RPMI8226 (cell line): ENCODE measurements at regions not wholly inside any gene's neighbourhood (a gene's known extent, or its start where the extent isn't known, plus 50 kb on each side); places are given as distances from the start of the nearest gene placed in this dataset.
"Not testable (repeated sequence)": the region's sequence is repeated elsewhere in the genome, so short reads cannot be mapped to it uniquely, and the experiment has no call there.

ENCODE experiments used
- DNase-seq: peaks from one replicate; pipeline ENCODE4 v3.0.0-alpha.2; 2015

DNA sequence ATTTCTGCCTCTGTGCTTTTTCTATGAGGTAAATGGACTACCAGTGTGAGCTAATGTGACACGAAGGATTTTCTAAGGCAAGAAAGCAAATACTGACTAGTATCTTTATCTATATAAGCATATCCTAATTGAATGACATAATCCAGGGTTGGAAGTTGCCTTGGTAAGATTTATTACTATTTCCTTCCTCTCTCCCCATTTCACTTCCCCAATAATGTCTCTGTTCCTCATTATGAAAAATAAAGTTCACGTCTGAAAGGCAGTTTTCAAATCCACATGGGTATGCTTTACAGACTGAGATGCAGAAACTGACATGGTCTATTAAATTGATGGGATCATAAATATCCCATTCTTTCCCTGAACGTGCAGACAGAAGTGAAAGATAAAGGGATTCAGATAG lies 86.0 kb downstream of the DTWD1 start:
- no peak for DNase-seq

DNA sequence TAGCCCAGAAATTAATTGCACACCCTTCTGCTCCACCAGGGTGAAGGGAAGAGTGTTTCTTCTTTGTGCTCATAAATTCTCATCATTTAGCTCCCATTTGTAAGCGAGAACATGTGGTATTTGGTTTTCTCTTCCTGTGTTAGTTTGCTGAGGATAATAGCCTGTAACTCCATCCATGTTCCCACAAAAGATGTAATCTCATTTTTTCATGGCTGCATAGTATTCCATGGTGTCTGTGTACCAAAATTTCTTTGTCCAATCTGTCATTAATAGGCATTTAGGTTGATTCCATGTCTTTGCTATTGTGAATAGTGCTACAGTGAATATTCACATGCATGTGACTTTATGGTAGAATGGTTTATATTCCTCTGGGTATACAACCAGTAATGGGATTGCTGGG lies 86.8 kb downstream of the DTWD1 start:
- no peak for DNase-seq

DNA sequence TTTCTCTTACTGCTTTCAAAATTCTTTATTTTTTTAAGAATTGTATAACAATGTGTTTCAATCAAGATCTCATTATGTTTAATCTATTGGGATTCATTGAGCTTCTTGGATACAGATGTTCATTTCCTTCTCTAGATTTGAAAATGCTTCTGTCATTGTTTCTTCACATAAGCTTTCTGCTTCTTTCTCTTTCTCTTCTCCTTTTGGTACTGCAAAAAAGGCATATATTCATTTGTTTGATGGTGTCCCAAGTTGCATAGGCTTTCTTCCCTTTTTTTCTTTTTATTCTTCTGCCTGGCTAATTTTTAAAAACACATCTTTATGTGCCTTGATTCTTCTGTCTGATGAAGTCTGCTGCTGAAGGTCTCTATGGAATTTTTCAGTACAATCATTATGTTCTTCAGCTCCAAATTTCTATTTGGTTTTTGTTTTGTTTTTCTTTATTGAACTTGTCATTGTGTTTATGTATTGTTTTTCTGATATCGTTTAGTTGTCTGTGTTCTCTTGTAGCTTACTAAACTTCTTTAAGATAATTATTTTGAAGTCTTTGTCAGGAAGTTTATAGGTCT lies 88.9 kb downstream of the DTWD1 start:
- DNase-seq: no peak

DNA sequence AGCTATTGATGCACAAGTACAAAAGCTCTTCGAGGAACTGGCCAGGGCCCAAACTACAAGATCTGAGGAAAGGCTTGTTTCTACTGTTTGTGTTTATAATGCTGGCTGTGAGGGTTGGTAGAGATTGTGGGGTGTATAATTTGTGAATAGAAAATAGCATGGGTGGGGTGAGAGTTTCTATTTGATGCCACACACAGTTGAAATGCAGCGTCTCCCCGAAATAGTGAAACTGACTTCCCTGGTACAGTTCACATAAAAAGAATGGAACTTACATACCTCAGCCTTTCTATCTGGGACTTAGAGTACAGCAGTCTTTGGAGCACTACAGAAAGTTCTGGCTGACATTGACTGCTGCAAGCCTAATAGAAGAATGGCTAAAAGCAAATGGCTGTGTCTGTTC lies 91.3 kb downstream of the DTWD1 start:
- DNase-seq: no peak

DNA sequence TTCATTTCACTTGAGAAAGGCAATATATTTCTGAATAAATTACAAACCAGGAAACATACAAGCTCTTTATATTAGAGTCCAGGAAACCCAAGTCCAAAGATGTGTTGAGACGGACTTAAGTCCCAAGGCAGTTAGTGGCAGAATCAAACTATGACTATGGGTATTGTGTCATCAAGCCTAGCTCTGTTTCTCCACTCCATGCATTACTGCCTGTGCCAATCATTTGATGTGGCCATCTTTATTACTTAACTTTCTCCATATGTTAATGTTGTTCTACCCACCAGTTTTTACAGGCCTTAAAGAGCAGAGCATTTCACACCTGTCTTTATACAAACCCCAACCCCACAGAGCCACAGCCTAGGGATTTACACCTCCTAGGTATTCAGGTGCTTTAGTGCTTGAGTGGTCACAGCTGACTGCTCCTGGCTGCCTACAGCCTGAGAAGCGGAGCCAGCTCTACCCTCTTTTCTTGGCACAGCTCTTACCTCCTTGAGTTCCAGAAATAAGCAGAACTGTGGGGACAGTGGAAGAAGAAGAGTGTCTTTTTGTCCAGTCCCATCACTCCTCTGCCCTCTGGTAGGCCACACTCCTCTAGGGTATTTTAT lies 92.1 kb downstream of the DTWD1 start:
- no peak for DNase-seq

DNA sequence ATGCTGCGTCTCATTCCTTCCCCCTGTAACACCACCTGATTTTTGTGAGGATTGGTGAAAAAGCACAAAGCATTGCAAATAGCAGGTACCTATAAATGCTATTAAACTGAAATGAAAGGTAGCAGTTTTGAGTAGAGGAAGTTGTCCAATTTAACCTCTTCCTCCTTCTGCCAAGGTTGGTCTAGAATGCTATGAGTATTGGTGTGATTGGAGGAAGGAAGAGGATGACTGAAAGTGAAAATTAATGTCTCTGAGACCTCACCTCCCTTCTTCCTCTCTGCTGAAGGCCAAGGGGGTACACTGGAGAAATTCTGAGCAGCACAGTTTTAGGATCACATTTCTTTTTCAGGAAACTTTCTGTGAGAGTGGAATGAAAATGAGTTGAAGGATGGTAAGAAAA lies 94.4 kb downstream of the DTWD1 start:
- DNase-seq: no peak

DNA sequence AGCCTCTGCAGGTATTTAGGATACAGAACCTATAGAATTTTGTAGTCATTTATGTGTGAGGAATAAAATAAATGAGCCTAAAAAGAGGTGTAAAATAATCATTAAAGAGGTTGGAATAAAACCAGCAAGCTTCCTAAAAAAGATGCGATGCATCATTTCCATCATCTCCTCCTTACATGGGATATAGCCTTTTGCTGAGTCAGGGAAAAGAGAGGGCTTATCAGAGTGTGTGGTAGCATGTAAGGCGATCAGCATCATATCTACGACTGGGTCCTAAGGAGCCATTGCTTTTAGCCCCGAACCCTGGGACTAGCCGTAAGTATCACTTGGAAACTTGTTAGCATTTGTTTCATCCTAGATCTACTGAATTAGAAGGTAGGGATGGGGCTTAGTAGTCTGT lies 94.9 kb downstream of the DTWD1 start:
- no peak for DNase-seq

DNA sequence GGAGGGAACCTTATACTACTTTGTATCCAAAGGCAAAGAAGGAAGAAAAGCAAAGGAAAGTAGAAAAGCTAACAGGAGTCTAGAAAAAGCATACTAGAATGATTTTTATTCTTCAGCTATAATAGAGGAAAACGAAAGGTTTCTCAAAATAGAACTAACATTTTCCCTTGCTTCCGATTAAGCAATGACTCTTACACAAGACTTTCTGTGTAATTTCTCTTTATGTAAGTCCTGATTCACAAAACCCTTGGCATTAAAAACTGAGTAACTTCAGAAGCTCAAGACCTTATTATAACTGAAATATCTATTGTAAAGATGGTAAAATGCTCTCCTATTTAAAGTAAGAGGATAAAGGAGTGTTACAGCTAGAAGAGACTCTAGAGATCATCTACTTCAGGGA lies 97.4 kb downstream of the DTWD1 start:
- no peak for DNase-seq

DNA sequence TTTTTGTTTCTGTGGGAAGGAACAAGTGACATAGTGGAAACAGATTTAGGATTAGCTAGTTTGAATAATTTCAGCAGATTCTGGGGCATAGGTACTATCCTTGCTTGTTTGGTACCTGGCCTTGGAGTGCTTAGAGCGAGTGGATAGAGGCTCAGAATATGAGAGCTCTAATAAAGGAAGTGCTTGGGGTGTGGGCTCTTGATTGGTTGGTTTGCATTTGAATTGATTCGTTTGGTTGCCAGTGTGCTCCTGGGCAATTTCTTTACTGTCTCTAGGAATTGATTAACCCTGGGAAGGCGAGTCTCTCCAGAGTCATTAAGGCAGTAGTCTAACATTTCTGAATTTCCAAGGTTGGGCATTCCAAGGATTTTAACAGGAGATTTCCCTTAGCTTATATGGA lies 98.0 kb downstream of the DTWD1 start:
- no peak for DNase-seq

DNA sequence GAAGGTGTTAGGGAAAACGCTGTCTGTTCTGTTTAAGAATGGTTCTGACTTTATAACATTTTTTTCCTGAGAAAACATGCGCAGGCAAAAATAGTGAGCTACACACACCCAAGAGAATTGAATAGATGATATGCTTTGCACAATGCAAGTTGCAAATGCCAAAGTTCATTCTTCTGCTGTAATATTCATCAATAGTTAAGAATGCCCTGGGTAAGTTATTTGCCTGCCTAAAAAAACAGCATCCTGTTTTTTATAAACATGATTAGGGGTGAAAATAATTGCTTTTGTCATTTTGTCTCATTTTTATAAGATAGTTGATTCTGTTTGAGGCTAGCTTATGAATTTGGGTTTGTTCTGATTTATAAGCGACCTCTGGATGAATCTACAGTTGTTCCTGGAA lies 99.4 kb downstream of the DTWD1 start:
- no peak for DNase-seq

DNA sequence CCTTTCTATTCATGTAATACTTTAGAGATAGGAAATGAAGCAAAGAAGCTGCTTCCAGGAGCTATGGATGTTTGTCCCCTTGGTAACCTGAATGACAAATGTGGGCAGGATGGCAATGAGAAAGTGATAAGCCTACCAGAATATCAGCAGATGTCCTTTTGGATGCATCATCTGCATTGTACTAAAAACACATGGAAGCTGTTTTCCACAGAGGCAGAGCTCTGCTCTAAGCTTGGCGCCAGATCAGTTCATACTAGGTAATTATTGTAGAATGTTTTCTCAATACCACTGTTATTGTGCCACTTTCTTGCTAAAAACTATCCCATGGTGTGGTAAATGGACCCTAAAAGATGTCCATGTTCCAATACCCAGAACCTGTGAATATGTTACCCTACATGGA lies 100.2 kb downstream of the DTWD1 start:
- no peak for DNase-seq

DNA sequence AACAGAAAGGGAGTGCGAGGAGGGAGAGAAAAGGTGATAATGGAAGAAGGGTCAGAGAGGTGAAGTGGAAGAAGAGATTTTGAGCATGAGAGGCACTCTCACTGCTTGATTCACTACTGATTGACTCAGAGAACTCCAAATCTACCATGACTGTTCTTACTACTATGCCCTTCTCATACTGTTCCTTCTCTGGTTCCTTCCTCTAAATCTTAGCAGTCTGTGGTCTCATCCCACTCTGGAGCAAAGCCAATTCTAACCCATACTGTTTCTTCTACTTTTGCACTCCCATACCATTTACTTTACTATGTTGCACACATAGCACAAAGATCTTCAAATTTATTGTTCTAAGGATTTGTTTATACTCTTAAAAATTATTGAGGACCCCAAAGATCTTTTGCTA lies 100.8 kb downstream of the DTWD1 start:
- DNase-seq: no peak

DNA sequence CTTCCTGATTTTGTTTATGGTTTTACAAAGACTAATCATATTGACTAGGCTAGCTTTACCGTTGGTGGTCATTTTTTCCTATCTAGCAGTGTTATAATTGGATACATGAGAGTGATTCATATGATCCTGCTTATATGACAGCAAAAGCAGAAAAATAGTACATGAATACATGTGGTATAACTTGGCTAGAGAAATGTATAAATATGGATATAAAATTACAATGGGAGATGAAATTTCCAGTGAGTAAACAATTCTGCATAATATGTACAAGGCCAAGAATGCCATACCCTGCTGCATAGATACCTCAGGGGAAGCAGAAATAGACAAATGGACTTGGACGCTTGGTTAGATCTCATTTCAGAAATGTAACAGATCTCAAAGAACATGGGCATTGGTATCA lies 103.1 kb downstream of the DTWD1 start:
- DNase-seq: no peak

DNA sequence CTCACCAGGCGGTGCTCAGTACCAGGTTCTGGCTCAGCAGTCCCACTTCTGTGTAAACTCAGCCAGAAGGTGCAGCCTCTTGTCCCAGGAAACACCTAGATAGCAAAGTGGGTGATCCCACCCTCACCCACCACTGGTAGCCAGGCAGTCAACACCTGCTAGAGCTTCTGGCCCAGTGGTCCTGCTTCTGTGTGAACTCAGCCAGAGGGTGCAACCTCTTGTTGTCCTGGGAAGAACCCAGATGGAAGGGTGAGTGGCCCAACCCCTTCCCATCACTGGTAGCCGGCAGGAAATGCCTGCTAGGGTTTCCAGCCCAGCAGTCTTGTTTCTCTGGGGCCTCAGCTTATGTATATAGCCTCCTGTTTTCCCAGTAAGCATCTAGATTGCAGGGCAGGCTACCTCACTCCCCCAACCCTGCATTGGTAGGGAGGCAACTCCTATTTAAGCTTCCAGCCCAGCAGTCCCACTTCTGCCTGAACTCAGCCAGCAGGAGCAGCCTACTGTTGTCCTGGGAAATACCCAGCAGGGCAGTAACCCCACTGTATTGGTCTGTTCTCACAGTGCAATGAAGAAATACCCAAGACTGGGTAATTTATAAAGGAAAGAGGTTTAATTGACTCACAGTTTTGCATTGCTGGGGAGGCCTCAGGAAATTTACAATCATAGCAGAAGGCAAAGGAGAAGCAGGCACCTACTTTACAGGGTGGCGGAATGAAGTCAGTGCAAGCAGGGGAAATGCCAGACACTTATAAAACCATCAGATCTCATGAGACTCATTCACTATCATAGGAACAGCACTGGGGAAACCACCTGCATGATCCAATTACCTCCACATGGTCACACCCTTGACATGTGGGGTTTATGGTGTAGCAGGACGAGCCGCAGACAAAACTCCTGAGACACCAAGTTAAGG lies 110.6 kb downstream of the DTWD1 start:
- DNase-seq: no peak

DNA sequence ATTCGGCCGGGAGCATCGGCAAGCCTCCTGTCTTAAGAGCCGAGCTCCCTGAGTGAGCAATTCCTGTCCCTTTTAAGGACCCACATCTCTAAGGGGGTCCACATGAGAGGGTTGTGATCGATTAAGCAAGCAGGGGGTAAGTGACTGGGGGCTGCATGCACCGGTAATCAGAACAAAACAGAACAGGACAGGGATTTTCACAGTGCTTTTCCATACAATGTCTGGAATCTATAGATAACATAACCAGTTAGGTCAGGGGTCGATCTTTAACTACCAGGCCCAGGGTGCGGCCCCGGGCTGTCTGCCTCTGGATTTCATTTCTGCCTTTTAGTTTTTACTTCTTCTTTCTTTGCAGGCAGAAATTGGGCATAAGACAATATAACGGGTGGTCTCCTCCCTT lies 111.3 kb downstream of the DTWD1 start:
- DNase-seq: not testable (repeated sequence)

DNA sequence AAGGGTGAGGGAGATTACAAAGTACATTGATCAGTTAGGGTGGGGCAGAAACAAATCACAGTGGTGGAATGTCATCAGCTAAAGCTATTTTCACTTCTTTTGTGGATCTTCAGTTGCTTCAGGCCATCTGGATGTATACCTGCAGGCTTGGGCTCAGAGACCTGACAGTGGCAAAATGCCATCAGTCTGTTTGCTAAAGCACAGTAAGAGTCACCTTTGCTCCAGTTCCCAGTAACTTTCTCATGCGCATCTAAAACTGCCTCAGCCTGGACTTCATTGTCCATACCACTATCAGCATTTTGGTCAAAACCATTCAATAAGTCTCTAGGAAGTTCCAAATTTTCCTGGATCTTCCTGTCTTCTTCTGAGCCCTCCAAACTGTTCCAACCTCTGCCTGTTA lies 113.2 kb downstream of the DTWD1 start:
- peak; percentile 23 for DNase-seq

DNA sequence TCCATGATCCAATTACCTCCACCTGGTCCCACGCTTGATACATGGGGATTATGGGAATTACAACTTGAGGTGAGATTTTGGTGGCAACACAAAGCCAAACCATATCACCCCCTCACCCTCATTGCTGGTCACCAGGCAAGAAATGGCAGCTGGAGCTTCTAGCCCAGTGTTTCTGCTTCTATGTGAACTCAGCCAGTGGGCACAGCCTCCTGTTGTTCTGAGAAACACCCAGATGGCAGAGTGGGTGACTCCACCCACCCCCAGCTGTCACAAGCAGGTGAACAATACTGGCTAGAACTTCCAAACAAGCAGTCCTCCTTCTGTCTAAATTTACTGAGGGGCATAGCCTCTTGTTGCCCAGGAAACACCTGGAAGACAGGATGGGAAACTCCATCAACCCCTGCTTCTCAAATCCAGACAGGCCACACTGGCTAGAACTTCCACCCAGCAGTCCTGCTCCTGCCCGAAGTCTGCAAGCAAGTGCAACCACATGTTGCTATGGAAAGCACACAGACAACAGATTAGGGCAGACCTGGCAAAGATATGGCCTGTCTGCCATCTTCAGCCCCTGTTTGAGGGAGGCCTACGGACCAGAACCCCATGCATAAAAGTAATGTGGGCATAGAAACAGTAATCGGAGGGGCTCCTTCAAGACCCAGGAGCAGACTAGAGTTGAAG lies 114.1 kb downstream of the DTWD1 start:
- peak; percentile 24 for DNase-seq

DNA sequence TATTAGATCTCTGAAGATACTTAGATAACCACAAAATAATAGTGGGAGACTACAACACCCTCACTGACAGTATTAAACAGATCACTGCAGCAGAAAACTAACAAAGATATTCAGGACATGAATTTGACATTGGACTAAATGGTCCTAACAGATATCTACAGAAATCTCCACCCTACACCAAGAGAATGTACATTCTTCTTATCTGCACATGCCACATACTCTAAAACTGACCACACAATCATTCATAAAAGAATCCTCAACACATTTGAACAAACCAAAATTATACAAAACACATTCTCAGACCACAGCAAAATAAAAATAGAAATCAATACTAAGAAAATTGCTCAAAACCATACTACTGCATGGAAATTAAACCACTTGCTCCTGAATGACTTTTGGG lies 116.3 kb downstream of the DTWD1 start:
- no peak for DNase-seq

DNA sequence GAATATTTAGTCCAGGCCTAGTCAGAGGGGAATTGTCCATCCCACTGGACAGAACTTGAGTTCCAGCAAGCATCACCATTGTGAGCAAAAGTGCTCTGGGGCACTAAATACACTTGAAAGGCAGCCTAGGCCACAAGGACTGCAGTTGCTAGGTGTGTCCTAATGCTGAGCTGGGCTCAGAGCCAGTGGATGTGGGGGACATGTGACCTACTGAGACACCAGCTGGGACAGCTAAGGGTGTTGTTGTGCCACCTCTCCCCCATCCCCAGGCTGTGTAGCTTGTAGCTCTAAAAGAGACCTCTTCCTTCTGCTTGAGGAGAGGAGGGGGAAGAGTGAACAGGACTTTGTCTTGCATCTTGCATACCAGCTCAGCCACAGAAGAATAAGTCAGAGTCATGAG lies 120.9 kb downstream of the DTWD1 start:
- DNase-seq: peak; percentile 27

DNA sequence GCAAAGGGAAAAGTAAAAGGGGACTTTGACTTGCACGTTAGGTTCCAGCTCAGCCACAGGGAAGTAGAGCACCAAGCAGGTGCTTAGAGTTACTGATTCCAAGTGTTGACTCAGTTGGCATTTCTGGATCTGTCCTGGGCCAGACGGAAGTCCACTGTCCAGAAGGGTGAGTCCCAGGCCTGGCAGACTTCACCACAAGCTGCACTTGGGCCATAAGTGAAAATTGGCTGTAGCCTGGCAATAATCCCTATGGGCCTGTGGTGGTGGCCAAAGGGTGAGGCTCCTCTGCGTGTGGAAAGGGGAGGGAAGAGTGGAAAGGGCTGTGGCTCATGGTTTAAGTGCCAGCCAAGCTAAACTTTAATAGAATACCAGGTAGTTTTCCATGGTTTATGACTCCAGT lies 121.5 kb downstream of the DTWD1 start:
- no peak for DNase-seq

DNA sequence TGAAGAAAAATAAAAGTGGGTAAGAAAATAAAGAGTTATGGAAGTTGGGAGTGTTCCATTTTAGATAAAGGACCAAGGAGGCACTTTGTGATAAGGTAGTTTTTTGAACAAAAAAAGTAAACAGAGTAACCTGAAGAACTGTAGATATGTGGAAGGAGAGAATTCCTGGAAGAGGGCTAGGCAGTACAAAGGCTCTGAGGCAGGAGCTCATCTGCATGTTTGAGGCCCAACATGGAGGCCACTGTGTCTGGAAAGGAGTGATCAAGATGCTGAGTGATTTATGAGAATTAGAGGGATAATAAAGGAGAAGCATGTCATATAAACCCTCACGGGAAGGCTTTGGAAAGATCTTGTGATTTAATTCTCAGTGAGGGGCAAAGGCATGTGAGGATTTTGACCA lies 126.5 kb downstream of the DTWD1 start:
- DNase-seq: no peak

DNA sequence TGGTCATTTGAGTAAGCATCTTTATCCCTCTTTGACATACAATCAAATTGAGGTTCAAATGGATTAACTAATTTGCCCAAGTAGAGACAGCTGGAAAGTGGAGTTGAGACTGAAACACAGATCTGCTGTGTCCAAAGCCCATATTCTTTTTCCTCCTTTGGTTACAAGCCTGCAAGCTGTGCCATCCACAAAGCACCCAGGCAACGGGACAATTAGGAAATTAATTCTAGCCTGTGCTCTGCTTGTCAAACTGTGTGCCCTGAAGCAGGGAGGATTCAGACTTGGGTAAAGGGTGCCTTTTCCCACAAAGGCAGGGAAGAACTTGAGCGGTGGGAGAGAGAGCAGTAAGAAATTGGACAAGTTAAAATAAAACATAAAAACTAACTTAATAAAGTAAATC lies 127.9 kb downstream of the DTWD1 start:
- DNase-seq: no peak

DNA sequence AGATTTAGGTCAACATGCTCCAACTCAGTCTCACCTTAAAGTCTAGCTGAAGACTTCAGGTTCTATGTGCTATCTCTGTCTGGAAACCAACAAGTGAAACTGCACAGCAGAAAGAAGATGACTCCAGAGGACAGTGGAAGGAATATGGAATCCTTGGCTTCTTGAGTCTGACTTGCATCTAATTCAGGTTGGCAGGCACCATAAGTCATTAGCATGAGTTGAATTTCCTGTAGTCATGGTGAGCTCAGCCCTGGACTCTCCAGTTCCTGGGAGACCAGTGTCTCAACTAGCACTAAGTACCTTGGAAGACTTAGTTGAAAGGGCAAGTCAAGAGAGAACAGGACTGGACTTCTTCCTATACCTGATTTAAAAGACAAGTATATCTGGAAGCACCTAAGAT lies 129.7 kb downstream of the DTWD1 start:
- DNase-seq: no peak

DNA sequence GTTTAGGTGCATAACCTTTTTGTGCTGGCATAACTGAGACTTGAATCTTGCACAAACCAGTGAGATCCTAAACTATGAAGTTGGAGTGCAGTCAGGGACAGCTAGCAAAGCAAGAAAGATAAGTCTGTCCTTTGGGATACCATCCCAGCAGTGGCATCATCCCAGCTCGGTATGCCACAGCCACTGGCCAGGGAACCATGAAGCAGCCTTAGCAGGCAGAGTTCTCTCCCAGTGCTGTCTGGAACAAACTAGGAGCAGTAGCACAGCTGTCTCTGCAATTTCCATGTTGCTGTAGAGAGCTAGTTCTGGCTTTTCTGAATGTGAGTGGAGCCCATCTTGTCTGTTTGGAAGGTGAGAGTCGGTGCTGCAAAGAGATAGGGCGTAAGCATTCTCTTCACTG lies 130.3 kb downstream of the DTWD1 start:
- no peak for DNase-seq
